Breast epithelium (tissue), 3 donors: ENCODE measurements at regions not wholly inside any gene's neighbourhood (a gene's known extent, or its start where the extent isn't known, plus 50 kb on each side); places are given as distances from the start of the nearest gene placed in this dataset.

Source experiments
- CTCF ChIP-seq, 3 donors: fragments of 450-650 bp; IDR thresholded peaks; one replicate each; pipeline ENCODE4 v1.5.1; 2016 to 2017; ENCODE audit warnings: antibody characterized with exemption in 3 of 3, mild to moderate bottlenecking in 3 of 3, moderate library complexity in 3 of 3
- POLR2A ChIP-seq: fragments of 450-650 bp; IDR thresholded peaks from one replicate; pipeline ENCODE4 v1.6.1; 2016; ENCODE audit warnings: antibody characterized with exemption, mild to moderate bottlenecking, moderate library complexity

GRCh38 chr21:28283641-28284490, 708.8 kb downstream of the LTN1 start:
- TF ChIP-seq CTCF (IDR thresholded peaks at IDR 0.05) (no peak), POLR2A (no peak)
